Fibroblast of lung (primary cell): ENCODE measurements at regions not wholly inside any gene's neighbourhood (a gene's known extent, or its start where the extent isn't known, plus 50 kb on each side); places are given as distances from the start of the nearest gene placed in this dataset.

ENCODE experiments used
- CTCF ChIP-seq, 2 donors: IDR thresholded peaks in 1 of 2; conservative IDR thresholded peaks in 1 of 2; 1 replicate in 1 of 2; 2 replicates in 1 of 2; pipeline ENCODE4 v1.5.1; 2011 to 2012; ENCODE audit warnings: low read length in 2 of 2, control low read depth in 1 of 2, inconsistent platforms in 1 of 2, low read depth in 1 of 2, mild to moderate bottlenecking in 1 of 2
- EZH2 ChIP-seq: IDR thresholded peaks from 2 replicates; pipeline ENCODE4 v1.5.1; 2012; ENCODE audit warnings: low read length, control low read depth, mild to moderate bottlenecking; ENCODE audit errors: missing control alignments

DNA sequence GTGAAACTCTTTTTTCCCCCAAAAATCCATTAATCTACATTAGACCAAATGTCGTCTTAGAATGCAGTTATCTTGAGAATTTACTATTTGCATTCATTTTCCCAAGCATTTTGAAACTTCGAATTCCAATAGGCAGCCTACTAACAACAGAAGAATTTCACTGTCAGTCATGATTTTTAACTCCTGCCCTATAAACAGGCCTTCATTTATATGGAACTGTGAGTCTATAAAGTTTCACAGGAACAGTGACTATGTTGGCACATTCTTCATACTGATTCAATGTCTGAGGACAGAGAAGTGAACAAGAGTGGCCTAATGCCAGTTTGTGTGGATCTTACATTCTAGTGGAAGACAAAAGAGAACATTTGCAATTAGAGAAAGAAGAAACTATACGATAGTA, 198.0 kb downstream of the PCDH17 start:
- TF ChIP-seq CTCF (conservative IDR thresholded peaks at IDR 0.05 in 1 of 2, IDR thresholded peaks at IDR 0.05 in 1 of 2; ENCODE audit: low read depth in 1 of 2, low read length in 2 of 2) (no peak), EZH2 (no peak)
